HG03064 (cell line): ENCODE measurements at regions not wholly inside any gene's neighbourhood (a gene's known extent, or its start where the extent isn't known, plus 50 kb on each side); places are given as distances from the start of the nearest gene placed in this dataset.

Experiments
- ATAC-seq: cut with Tn5 transposase; IDR thresholded peaks from one replicate; pipeline ENCODE4 v1.9.1; 2021; ENCODE audit warnings: low read depth; ENCODE audit not compliant: unreplicated experiment

- no peak for ATAC-seq
Measured at GRCh38 chr6:119636060-119636459, 286.5 kb upstream of the MAN1A1 start.

- ATAC-seq = no peak
Measured at GRCh38 chr6:119633461-119633860, 283.9 kb upstream of the MAN1A1 start.

GRCh38 chr6:119630561-119631192 is 281.1 kb upstream of the MAN1A1 start:
- no peak for ATAC-seq

- no peak for ATAC-seq
Measured at GRCh38 chr6:119628691-119629594, 279.4 kb upstream of the MAN1A1 start.

GRCh38 chr6:119627908-119628669 is 278.5 kb upstream of the MAN1A1 start:
- ATAC-seq = no peak

GRCh38 chr6:119626884-119627619 is 277.5 kb upstream of the MAN1A1 start:
- no peak for ATAC-seq

- no peak for ATAC-seq
Measured at GRCh38 chr6:119620846-119621555, 271.4 kb upstream of the MAN1A1 start.

- no peak for ATAC-seq
Measured at GRCh38 chr6:119614138-119614537, 264.6 kb upstream of the MAN1A1 start.

- ATAC-seq = no peak
Measured at GRCh38 chr6:119612911-119613381, 263.4 kb upstream of the MAN1A1 start.

GRCh38 chr6:119612176-119612891 is 262.8 kb upstream of the MAN1A1 start:
- no peak for ATAC-seq

GRCh38 chr6:119610754-119611153 is 261.2 kb upstream of the MAN1A1 start:
- ATAC-seq = no peak

GRCh38 chr6:119610265-119610664 is 260.7 kb upstream of the MAN1A1 start:
- ATAC-seq = no peak

- ATAC-seq = no peak
Measured at GRCh38 chr6:119609865-119610264, 260.3 kb upstream of the MAN1A1 start.

- ATAC-seq = no peak
Measured at GRCh38 chr6:119608994-119609393, 259.4 kb upstream of the MAN1A1 start.

- ATAC-seq = no peak
Measured at GRCh38 chr6:119604124-119604523, 254.6 kb upstream of the MAN1A1 start.

- ATAC-seq = no peak
Measured at GRCh38 chr6:119603501-119603900, 253.9 kb upstream of the MAN1A1 start.

GRCh38 chr6:119602215-119603178 is 252.9 kb upstream of the MAN1A1 start:
- ATAC-seq = no peak

- no peak for ATAC-seq
Measured at GRCh38 chr6:119598883-119599282, 249.3 kb upstream of the MAN1A1 start.
